Parathyroid adenoma (tissue), 2 donors: ENCODE measurements at regions not wholly inside any gene's neighbourhood (a gene's known extent, or its start where the extent isn't known, plus 50 kb on each side); places are given as distances from the start of the nearest gene placed in this dataset.

Experiments used
- H2AFZ ChIP-seq: fragments of 300-600 bp; sonication (generic); one replicate; pipeline ENCODE4 v1.7.0; 2017; ENCODE audit warnings: antibody characterized with exemption, mild to moderate bottlenecking
- H3K27ac ChIP-seq: fragments of 300-600 bp; sonication (generic); one replicate; pipeline ENCODE4 v1.7.0; 2017
- H3K27me3 ChIP-seq: fragments of 300-600 bp; sonication (generic); one replicate; pipeline ENCODE4 v1.7.0; 2017; ENCODE audit warnings: low read length; ENCODE audit not compliant: control insufficient read depth, insufficient read depth
- H3K36me3 ChIP-seq: fragments of 300-600 bp; sonication (generic); one replicate; pipeline ENCODE4 v1.7.0; 2017; ENCODE audit warnings: low read length; ENCODE audit not compliant: control insufficient read depth, insufficient read depth
- H3K4me1 ChIP-seq: fragments of 300-600 bp; sonication (generic); one replicate; pipeline ENCODE4 v1.7.0; 2017; ENCODE audit warnings: control low read depth
- H3K4me2 ChIP-seq: fragments of 300-600 bp; sonication (generic); one replicate; pipeline ENCODE4 v1.7.0; 2017; ENCODE audit warnings: low read length
- H3K4me3 ChIP-seq: fragments of 300-600 bp; sonication (generic); one replicate; pipeline ENCODE4 v1.7.0; 2017; ENCODE audit warnings: low read depth, low read length
- H3K79me2 ChIP-seq: fragments of 300-600 bp; sonication (generic); one replicate; pipeline ENCODE4 v1.7.0; 2017; ENCODE audit warnings: control low read depth
- H3K9ac ChIP-seq: fragments of 300-600 bp; sonication (generic); one replicate; pipeline ENCODE4 v1.7.0; 2017; ENCODE audit warnings: mild to moderate bottlenecking
- H3K9me3 ChIP-seq: fragments of 300-600 bp; sonication (generic); one replicate; pipeline ENCODE4 v1.7.0; 2017; ENCODE audit warnings: low read length; ENCODE audit not compliant: control insufficient read depth
- CTCF ChIP-seq: fragments of 300-600 bp; sonication (generic); IDR thresholded peaks from one replicate; pipeline ENCODE4 v1.7.0; 2017; ENCODE audit warnings: antibody characterized with exemption, mild to moderate bottlenecking
- donor health status: primary hyperparathyroidism.

GRCh38 chr2:134778372-134778771 is 59.6 kb upstream of the TMEM163 start:
- Histone ChIP-seq H3K27me3 (no peaks in the 10 kb centered on the region), H3K4me3 (no peak overlapping the region), H3K36me3 (no peaks in the 10 kb centered on the region), H2AFZ (no peak overlapping the region), H3K9ac (no peak overlapping the region), H3K4me1 (peaks cover 14% of the 10 kb centered on the region), H3K79me2 (no peaks in the 10 kb centered on the region), H3K4me2 (no peak overlapping the region), H3K27ac (no peak overlapping the region), H3K9me3 (no peaks in the 10 kb centered on the region)
- TF ChIP-seq CTCF: no peak

- no peak overlapping the region for H3K9ac ChIP-seq
- no peaks in the 10 kb centered on the region for H3K79me2 ChIP-seq
- no peaks in the 10 kb centered on the region for H3K27me3 ChIP-seq
- no peak overlapping the region for H3K4me2 ChIP-seq
- H3K4me3 ChIP-seq: no peak overlapping the region
- TF ChIP-seq CTCF: no peak
- no peaks in the 10 kb centered on the region for H3K36me3 ChIP-seq
- no peak overlapping the region for H3K27ac ChIP-seq
- no peaks in the 10 kb centered on the region for H3K9me3 ChIP-seq
- no peaks in the 10 kb centered on the region for H3K4me1 ChIP-seq
- H2AFZ ChIP-seq: no peak overlapping the region
These were observed 57.4 kb upstream of the ACMSD start for GRCh38 chr2:134780972-134781371.

- no peaks in the 10 kb centered on the region for H3K36me3 ChIP-seq
- no peak for TF ChIP-seq CTCF
- no peaks in the 10 kb centered on the region for H3K27me3 ChIP-seq
- H3K4me3 ChIP-seq: no peak overlapping the region
- no peaks in the 10 kb centered on the region for H3K9me3 ChIP-seq
- H3K27ac ChIP-seq: no peak overlapping the region
- H3K79me2 ChIP-seq: no peaks in the 10 kb centered on the region
- H2AFZ ChIP-seq: no peak overlapping the region
- H3K4me2 ChIP-seq: no peak overlapping the region
- H3K9ac ChIP-seq: no peak overlapping the region
- H3K4me1 ChIP-seq: no peaks in the 10 kb centered on the region
These were observed 56.3 kb upstream of the ACMSD start for GRCh38 chr2:134782107-134782506.

- H2AFZ ChIP-seq: no peak overlapping the region
- no peaks in the 10 kb centered on the region for H3K79me2 ChIP-seq
- no peak overlapping the region for H3K9ac ChIP-seq
- H3K36me3 ChIP-seq: no peaks in the 10 kb centered on the region
- H3K27me3 ChIP-seq: no peaks in the 10 kb centered on the region
- no peak overlapping the region for H3K4me2 ChIP-seq
- no peaks in the 10 kb centered on the region for H3K4me1 ChIP-seq
- no peaks in the 10 kb centered on the region for H3K9me3 ChIP-seq
- no peak for TF ChIP-seq CTCF
- no peak overlapping the region for H3K4me3 ChIP-seq
- H3K27ac ChIP-seq: no peak overlapping the region
These were observed 55.6 kb upstream of the ACMSD start for GRCh38 chr2:134782792-134783191.

- Histone ChIP-seq H3K4me1 (no peaks in the 10 kb centered on the region), H3K9me3 (no peaks in the 10 kb centered on the region), H3K4me3 (no peak overlapping the region), H3K9ac (no peak overlapping the region), H3K27me3 (no peaks in the 10 kb centered on the region), H3K36me3 (no peaks in the 10 kb centered on the region), H3K79me2 (no peaks in the 10 kb centered on the region), H3K27ac (no peak overlapping the region), H2AFZ (no peak overlapping the region), H3K4me2 (no peak overlapping the region)
- TF ChIP-seq CTCF: no peak
These were observed 54.5 kb upstream of the ACMSD start for GRCh38 chr2:134783912-134784311.
